Middle frontal gyrus (tissue), 1 donor: ENCODE measurements at regions not wholly inside any gene's neighbourhood (a gene's known extent, or its start where the extent isn't known, plus 50 kb on each side); places are given as distances from the start of the nearest gene placed in this dataset.
"Not testable (repeated sequence)": the region's sequence is repeated elsewhere in the genome, so short reads cannot be mapped to it uniquely, and the experiment has no call there.

Experiments
- DNase-seq: peaks from one replicate; pipeline ENCODE4 v3.0.0-alpha.2; 2015; ENCODE audit warnings: low spot score; ENCODE audit errors: extremely low spot score

DNA sequence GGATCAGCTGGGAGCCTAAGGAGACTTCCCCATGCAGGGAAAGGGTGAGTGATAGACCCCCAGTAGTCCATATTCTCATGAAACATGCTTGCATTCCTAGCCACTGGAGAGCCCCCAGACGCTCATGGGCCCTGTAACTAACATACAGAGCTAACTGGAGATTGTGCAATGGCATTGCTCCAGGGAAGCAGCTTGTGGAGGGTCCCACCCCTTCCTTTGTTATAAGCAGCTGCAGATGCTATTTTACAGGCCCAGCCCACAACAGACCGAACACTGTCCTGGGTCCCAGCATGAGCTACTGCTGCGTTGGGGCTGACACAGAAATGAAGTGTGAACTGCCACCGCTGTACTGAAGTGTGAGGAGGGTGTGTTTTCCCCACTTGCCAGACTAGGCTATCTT is 1465.7 kb upstream of the DIAPH2 start:
- no peak for DNase-seq

DNA sequence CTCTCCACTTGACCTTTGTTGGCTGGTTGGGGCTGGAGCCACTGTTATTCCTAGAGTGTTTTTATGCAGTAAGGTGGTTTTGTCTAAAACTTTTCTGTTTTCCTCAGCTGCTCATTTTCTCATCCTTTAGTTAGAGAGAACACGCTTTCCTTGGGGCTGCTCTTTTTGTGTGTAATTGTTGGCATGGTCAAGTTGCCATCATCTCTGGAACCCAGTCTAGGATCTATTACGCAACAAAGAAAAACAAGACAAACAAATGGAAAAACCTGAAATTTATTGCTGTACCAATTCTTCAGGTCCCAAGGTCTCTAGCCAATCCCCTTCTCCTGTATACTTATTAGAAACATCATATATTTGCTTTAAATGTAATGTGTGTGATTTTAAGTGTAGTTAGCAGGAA is 1436.3 kb upstream of the DIAPH2 start:
- no peak for DNase-seq

DNA sequence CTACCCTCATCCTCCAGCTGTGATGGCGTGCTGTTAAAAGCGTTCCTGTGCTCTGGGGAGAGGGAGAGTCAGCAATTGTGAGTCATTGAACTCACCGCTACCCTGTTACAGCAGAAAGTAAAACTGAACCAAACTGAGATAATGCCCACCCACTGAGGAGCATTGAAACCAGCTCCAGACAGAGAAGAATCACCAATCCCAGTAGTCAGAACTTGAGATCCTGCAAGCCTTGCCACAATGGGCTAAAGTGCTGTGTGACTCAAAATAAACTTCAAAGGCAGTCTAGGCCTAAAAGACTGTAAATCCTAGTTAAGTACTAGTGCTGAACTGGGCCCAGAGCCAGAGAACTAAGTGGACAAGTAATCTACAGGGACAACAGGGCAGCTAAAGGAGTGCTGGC is 1394.2 kb upstream of the DIAPH2 start:
- no peak for DNase-seq

DNA sequence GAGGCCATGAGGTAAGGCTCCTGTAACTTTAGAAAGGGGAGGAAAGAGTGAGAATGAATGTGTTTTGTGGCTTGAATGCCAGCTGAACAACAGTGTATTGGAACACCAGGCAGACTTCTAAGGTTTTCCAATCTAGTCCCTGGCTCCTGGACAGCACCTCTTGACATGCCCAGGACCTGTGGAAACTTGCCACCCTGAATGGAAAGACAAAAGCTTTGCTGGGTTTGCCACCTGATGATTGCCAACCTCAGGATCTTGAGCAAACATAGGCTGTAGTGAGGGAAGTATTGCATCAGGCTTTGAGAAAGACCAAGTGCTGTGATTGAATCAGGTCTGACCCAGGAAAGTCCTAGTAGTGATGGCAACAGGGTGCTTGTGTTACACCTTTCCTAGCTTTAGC is 1393.1 kb upstream of the DIAPH2 start:
- no peak for DNase-seq

DNA sequence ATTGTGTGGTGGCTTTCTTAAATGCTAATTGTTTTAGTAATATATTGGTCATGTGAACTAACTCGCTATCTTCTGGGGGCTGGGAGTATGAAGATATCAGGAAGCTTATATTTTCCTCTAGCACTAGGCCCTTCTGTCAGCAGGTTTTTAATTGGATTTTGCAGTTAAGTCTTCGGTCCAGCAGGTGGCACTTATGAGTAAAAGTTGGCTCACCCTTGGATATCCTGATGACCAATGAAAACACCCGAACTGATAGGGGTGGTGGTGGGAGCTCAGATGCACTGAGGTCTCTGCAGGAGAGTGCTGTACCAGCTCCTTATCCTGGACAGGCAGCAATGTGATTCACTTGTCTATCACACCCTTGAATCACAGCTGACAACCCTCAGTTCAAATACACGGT is 1365.8 kb upstream of the DIAPH2 start:
- no peak for DNase-seq

DNA sequence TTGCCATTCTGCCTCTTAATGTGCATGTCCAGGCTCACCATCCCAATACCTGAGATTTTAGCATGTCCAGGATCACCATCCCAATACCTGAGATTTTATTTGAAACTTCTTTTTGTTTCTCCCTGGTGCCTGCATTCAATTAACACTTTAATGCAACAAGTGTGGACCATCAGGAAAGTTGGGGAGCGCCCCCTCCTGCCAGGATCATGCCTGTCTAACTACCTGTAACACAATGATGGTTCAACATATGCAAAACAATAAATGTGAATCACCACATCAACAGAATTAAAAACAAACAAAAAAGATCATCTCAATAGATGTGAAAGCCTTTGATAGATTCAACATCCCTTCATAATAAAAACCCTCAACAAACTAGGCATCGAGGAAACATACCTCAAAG is 1359.5 kb upstream of the DIAPH2 start:
- DNase-seq: no peak

DNA sequence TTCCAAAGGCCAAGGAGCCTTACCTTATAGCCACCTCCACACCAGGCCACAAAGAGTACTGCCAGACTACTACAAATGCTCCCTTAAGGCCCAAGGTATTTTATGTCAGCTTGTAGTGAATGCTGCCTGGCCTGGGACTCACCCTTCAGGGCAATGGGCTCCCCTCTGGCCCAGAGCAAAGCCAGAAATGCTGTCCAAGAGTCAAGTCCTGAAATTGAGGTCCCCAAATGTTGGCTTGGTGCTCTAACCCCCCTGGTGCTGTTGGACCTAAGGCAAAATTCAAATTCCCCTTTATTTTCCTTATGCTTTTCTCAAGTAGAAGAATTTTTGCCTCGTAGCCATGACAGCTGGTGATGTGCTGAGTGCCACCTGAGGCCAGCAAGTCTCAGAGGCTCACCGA is 1354.3 kb upstream of the DIAPH2 start:
- DNase-seq: no peak

DNA sequence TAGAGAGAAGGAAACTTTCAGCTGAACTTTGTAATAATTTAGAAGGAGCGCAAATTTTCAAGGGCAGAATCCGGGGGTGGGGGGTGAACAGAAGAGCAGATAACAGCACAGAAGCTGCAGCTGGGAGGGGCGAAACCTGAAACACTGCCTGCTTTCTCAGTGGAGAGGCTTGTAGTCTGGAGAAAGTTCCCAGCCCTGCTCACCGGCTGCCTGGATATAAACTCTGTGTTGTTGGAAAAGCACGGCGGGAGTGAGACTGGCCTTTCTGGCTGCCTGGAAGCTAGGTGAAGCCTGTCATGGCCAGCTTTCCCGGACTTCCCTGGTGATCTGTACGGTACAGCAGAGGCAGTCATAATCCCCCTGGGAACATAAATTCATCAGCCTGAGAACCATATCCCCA is 1352.1 kb upstream of the DIAPH2 start:
- DNase-seq: no peak

DNA sequence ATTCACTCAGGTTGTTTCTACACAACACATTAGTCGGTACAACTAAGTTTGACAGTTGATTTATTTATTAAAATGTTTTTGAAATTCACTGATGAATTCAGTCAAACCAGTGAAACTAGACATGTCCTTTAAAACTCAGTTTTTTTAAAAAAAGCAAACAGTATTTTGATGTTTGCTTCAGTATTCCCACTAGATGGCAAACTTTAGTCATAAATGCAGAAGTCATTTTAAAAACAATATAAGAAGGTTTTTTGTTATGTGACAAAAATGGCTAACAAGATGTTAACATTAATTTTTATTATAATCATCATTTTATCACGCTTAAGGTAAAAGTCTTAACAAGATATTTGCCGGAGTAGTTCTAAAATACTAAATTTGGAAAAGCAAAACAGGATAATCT is 1337.8 kb upstream of the DIAPH2 start:
- no peak for DNase-seq

DNA sequence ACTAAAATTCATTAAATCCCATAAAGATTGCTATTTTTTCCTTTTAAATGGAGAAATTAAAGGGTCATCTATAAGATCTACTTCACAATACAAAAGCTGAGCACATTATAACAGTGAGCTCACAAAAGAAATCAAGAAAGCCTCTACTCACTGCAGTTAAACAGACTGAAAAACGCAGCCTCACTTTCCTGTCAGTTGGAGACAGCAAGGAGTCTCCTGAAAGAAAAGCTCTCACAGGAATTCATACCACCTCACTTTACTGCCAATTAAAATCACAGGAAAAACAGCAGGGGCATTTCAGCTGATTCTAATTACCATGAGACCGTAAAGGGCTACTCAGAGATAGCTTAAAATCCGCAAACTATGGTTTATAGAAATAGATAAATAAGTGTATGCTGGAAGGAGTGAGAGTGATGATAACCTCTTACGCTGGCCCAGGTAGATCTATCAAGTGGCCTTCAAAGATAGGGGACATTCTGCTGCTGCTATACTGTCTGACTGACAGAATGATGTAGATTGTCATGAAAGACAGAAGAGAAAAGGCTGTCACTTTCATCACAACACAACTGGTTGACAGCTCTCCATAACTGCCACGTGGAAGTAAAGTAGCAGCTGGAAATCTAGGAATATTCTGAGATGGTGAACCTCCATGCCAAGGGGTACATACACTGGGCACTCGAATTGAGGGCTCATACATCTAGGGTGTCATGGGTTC is 1333.7 kb upstream of the DIAPH2 start:
- no peak for DNase-seq

DNA sequence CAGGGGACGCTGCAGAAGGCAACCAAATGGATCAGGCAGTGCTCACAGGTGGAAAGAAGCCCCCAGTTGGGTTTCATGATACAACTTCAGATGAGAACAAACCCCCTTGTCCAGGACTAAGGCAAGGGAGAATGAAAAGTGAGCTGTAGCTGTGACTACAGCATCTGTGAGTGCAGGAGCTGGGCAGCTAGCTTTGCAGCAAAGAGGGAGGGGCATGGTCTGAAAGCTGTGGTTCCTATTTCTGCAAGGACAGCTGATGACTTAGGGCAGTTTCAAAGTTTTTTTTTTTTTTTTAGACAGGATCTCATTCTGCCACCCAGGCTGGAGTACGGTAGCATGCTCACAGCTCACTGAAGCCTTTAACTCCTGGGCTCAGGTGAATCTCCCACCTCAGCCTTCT is 1317.4 kb upstream of the DIAPH2 start:
- DNase-seq: no peak

DNA sequence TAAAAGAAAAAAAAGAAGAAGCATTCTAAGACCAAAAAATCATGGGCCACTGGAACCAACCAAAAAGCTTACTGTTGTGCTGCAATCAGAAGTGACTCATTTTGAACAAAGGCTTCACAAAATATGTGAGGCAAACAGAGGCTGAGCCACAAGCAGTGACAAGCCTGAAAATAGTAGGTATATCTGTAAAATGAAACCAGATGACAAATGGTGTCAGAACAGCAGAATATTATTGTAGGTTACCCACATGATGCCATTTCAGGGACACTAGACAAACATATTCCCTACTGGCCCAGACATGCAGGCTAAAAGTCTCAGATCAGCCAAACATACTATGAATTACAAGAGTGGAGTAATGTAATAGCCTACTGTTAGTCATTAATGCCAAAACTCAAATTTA is 1301.8 kb upstream of the DIAPH2 start:
- no peak for DNase-seq

DNA sequence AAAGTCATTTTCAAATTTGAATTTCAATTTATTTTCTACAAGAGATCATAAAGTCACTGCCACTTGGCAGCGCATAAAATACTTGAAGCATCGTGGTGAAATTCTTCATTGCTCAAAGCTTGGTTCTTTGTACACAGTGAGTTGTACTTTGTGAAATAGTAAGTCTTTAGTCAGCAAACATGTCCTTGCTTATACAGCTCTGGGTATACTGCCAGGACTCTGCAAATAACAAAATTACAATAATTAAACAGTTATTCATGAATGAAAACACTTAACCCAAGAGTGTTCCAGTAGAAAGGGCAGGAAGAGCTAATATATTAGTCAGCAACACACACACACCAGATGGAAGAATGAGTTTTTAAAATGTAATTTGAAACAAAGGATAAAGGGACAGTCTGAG is 1300.9 kb upstream of the DIAPH2 start:
- no peak for DNase-seq

DNA sequence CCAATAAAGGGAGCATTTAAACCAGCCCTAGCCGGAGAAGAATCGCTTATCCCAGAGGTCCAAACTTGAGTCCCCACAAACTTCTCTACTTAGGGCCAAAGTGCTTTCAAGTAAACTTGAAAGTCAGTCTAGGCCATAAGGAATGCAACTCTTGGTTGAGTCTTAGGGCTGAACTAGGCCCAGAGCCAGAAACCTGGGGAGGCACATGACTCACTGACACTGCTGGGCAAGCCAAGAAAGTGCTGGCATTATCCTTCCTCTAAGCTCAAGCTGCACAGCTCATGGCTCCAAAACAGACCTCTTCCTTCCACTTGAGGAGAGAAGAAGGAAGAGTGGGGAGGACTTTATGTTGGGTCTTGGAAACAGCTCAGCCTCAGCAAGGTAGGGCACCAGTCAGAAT is 1257.3 kb upstream of the DIAPH2 start:
- DNase-seq: no peak

DNA sequence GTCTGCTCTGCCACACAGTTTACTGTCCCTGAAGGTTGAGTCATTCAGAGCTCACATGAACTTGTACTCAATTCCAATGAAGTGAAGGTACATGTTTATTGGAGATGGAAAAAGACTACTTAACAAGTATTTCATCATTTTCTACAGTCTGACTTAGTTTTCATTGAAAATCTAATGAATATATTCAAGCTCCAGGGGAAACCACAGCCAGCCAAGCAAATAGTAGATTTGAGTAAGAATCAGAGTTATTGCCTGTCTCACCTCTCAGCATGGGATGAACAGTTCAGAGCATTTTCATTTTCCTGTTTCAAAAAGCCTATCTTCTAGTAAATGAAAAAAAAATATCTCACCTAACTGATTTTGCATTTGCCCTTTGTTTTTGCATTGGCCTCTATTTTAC is 1249.4 kb upstream of the DIAPH2 start:
- no peak for DNase-seq

DNA sequence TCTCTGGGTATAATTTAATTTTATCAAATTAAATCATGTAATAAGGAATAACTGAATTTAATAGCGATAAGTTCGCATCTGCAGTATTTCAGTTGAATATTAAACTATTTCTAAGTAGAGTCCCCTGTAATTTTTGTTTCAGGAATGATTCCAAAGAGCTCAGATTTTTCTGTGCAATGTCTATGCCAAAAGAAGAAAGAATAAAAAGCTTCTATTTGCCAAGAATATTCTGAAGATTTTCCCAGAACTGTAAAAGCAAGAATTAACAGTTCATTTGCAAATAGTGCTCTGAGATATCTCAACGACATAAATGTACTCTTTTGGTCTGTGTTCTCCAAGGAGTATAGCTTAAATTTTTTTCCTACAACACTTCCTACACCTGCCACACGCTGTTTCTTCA is 1242.8 kb upstream of the DIAPH2 start:
- no peak for DNase-seq

DNA sequence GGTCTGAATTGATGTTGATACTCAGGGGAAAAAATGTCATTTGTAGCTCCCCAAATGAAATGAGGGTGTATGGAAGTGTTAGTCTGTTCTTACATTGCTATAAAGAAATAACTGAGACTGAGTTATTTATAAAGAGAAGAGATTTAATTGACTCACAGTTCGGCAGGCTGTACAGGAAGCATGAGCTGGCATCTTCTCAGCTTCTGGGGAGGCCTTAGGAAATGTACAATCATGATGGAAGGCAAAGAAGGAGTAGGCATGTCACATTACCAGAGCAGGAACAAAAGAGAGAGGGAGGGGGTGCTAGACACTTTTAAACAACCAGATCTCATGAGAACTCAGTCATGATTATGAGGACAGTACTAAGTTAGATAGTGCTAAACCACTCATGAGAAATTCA is 1199.9 kb upstream of the DIAPH2 start:
- DNase-seq: no peak

DNA sequence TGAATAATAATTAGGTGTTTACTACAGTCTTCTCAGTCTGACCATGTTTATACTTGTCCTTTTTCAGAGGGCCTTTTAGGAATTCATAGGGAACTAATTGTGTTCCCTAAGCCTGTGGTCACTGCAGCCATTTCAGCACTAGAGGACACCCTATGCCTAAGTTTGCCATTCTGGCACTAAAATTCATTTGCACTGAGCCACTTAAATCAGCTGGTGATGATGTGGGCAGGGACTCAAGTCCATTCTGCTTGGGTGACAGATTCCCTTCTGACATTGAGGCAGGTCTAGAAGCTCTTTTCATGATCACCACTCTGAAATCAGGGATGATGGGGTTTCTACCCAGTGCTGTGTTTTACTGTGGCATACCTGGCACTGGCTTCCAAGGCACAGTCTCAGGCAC is 1178.9 kb upstream of the DIAPH2 start:
- no peak for DNase-seq

DNA sequence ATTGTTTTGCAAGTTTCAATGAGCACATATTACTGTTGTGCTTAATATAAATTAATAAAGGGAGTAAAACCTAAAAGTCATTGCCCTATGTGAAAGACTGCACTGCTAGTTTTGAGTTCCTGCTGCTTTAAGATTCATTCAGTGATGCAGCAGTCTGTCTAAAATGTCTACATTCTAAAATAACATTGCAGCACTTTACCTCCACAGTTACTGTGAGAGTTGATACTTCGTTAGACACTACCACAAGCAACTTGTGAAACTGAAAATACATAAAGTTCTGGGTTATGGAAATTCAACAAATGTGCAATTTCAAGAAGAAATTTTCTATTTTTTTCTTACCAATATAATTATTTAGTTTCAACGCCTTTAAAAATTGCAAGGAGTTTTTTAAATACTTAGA is 1175.2 kb upstream of the DIAPH2 start:
- no peak for DNase-seq

DNA sequence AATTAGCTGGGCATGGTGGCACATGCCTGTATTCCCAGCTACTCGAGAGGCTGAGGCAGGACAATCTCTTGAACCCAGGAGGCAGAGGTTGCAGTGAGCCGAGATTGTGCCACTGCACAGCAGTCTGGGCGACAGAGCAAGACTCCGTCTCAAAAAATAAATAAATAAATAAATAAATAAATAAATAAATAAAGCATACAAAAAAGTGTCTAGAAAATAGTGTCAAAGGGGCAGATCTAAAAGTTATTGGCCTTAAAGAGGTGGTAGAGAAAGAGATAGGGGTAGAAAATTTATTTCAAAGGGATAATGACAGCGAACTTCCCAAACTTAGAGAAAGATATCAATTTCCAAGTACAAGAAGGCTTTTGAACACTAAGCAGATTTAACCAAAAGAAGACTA is 1160.6 kb upstream of the DIAPH2 start:
- DNase-seq: not testable (repeated sequence)

DNA sequence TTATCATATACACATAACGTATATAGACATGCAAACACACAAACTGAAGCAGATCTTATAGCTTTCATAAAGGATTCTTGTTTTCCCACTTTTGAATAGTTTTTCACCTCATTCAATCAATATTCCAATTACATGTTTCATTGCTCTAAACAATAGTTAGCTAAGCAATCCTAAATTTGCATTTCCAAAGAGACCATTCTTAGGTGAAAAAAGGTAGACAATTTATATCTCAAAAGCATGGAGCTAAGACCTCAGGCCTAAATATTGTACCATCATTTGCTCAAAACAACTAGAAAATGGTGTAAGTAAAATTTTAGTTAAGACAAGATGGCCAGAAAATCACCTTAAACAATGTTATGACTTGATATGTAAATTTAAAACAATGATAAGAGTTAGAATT is 1148.5 kb upstream of the DIAPH2 start:
- DNase-seq: no peak

DNA sequence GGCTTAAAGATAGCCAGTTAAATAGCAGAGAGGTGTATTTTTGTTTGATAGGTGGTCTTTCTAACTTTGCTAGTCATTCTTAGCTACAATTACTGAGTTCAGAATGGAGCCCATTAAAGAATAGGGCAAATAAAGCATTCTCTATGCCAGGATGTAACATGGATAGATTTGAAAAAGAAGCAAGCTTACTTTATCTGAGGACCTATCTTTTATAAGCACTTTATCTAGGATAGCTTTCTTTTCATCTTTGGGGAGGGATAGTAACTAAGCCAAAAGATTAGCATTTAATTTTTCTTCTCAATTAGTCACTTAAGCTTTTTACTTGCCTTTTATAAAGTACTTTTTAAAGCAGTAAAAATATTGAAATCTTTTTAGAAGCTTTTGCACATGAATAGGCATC is 1148.0 kb upstream of the DIAPH2 start:
- no peak for DNase-seq

DNA sequence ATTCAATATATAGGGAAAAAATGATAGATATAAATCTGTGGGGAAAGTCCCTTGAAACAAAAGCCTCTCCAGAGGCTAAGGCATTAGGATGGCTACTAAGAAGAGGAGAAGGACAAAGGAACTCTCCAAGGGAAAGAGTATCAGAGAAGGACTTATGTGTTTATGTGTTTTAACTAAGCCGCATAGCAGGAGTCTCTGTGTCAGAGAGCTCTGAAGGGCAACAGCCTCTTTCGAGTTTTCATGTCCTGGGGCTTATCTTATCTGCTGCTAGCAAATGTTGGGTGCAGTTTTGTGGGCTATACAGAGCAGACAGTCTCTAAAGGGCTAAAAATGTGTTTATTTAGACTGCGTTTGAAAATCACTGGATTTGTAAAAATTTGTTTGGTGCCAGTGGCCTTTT is 1145.6 kb upstream of the DIAPH2 start:
- no peak for DNase-seq

DNA sequence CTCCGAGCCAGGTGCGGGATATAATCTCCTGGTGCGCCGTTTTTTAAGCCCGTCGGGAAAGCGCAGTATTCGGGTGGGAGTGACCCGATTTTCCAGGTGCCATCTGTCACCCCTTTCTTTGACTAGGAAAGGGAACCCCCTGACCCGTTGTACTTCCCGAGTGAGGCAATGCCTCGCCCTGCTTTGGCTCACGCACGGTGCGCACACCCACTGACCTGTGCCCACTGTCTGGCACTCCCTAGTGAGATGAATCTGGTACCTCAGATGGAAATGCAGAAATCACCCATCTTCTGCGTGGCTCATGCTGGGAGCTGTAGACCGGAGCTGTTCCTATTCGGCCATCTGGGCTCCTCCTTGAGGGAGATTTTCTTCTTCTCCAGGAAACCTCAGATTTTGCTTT is 1135.1 kb upstream of the DIAPH2 start:
- DNase-seq: not testable (repeated sequence)
